ENCODE measurements at regions not wholly inside any gene's neighbourhood (a gene's known extent, or its start where the extent isn't known, plus 50 kb on each side); places are given as distances from the start of the nearest gene placed in this dataset.
A peak's percentile ranks its signal among the peaks of the same experiment; 100 is the strongest.
"Not testable (repeated sequence)": the region's sequence is repeated elsewhere in the genome, so short reads cannot be mapped to it uniquely, and the experiment has no call there.

DNA sequence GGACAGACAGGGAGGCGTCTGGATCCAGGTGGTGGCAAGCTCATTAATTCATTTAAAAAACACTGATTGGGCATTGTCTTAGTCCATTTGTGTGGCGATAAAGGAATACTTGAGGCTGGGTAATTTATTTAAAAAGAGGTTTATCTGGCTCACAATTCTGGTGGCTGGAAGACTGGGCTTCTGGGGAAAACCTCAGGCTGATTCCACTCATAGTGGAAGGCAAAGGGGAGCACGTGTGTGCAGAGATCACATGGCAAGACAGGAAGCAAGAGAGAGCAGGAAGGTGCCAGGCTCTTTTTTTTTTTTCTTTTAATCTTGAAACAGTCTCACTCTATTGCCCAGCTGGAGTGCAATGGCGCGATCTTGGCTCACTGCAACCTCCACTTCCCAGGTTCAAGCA is 100.2 kb upstream of the METTL14 start:
- DNase-seq (ENCODE audit: low read depth): no peak
- TF ChIP-seq MAX (IDR thresholded peaks at IDR 0.05; ENCODE audit: low read depth, low read length): peak; percentile 23; the same call in 1 of the 2 replicates
- TF ChIP-seq MYC (IDR thresholded peaks at IDR 0.05; ENCODE audit: low read depth, low read length): no peak
- H3K4me3 ChIP-seq (ENCODE audit: low read depth, low read length): no peak overlapping the region

DNA sequence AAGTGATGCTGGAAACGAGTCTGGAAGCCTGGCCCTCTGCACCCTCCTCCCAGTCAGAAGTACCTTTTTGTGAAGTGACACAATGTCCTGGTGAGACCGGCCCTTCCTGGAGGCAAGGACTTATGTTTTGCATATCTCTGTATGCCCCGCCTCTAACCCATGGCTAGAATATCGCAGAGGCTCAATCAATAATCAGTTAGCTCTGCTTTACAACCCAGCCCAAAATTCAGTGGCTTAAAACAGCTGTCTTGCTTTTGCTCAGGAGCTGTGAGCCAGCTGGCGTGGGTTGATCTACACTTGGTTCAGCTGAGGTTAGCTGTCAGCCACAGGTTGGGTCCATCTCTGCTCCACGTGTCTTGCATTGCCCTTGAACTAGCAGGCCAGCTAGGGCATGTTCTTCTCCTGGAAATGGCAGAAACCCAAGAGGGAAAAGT is 98.8 kb upstream of the METTL14 start:
- DNase-seq (ENCODE audit: low read depth): peak; percentile 51
- no peak overlapping the region for H3K4me3 ChIP-seq (ENCODE audit: low read depth, low read length)
- TF ChIP-seq MYC (IDR thresholded peaks at IDR 0.05; ENCODE audit: low read depth, low read length) (no peak), MAX (IDR thresholded peaks at IDR 0.05; ENCODE audit: low read depth, low read length) (peak; percentile 41; the same call in 1 of the 2 replicates)

- TF ChIP-seq MYC (IDR thresholded peaks at IDR 0.05; ENCODE audit: low read depth, low read length) (no peak), MAX (IDR thresholded peaks at IDR 0.05; ENCODE audit: low read depth, low read length) (no peak), CTCF (IDR thresholded peaks at IDR 0.05; ENCODE audit: low read depth, low read length) (no peak), POLR2A (IDR thresholded peaks at IDR 0.05; ENCODE audit: extremely low read depth, insufficient read length) (no peak)
- peak; percentile 67 for DNase-seq (ENCODE audit: low read depth)
- H3K4me3 ChIP-seq (ENCODE audit: low read depth, low read length): no peak overlapping the region
Observed at GRCh38 chr4:118587116-118587831, 97.9 kb upstream of the METTL14 start.

DNA sequence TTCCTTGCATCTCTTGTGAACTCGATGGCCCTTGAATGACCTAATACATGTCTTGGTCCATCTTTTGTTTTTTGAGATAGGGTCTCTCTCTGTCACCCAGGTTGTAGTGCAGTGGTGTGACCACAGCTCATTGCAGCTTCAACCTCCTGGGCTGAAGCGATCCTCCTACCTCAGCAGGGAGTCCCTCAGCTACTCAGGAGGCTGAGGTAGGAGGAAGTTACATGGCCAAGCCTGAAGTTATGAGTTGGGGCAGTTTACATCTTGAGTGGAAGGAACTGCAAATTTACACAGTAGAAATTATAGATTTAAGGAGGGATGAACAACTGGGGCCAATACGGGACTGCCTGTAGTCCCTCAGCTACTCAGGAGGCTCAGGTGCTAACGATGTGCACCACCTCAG is 97.2 kb upstream of the METTL14 start:
- TF ChIP-seq CTCF (IDR thresholded peaks at IDR 0.05; ENCODE audit: low read depth, low read length): no peak
- TF ChIP-seq MAX (IDR thresholded peaks at IDR 0.05; ENCODE audit: low read depth, low read length): no peak
- TF ChIP-seq MYC (IDR thresholded peaks at IDR 0.05; ENCODE audit: low read depth, low read length): no peak
- TF ChIP-seq POLR2A (IDR thresholded peaks at IDR 0.05; ENCODE audit: extremely low read depth, insufficient read length): no peak
- H3K4me3 ChIP-seq (ENCODE audit: low read depth, low read length): no peak overlapping the region
- peak; percentile 86 for DNase-seq (ENCODE audit: low read depth)

GRCh38 chr4:118589471-118590055 is 95.6 kb upstream of the METTL14 start:
- H3K4me3 ChIP-seq (ENCODE audit: low read depth, low read length): no peak overlapping the region
- TF ChIP-seq POLR2A (IDR thresholded peaks at IDR 0.05; ENCODE audit: extremely low read depth, insufficient read length) (no peak), MAX (IDR thresholded peaks at IDR 0.05; ENCODE audit: low read depth, low read length) (no peak), MYC (IDR thresholded peaks at IDR 0.05; ENCODE audit: low read depth, low read length) (no peak), CTCF (IDR thresholded peaks at IDR 0.05; ENCODE audit: low read depth, low read length) (no peak)
- peak; percentile 58 for DNase-seq (ENCODE audit: low read depth)

GRCh38 chr4:118591339-118592046 is 93.7 kb upstream of the METTL14 start:
- TF ChIP-seq POLR2A (IDR thresholded peaks at IDR 0.05; ENCODE audit: extremely low read depth, insufficient read length): peak; percentile 43
- TF ChIP-seq MYC (IDR thresholded peaks at IDR 0.05; ENCODE audit: low read depth, low read length): 0 out of 2 replicates have a peak, but pooled peaks have one; percentile 13
- peak overlapping the region; percentile 75 for H3K4me3 ChIP-seq (ENCODE audit: low read depth, low read length)
- peak; percentile 96 for DNase-seq (ENCODE audit: low read depth)

DNA sequence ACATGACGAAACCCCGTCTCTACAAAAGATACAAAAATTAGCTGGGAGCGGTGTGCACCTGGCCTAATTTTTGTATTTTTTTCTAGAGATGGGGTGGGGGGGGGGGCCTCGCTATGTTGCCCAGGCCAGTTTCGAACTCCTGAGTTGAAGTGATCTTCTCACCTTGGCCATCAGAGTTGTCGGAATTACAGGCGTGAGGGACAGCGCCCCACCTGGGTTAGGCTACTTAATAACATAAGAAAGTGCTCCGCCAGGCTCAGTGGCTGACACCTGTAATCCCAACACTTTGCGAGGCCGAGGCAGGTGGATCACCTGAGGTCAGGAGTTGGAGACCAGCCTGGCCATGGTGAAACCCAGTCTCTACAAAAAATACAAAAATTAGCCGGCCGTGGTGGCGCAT is 92.9 kb upstream of the METTL14 start:
- DNase-seq (ENCODE audit: low read depth): not testable (repeated sequence)
- peak overlapping the region; percentile 75 for H3K4me3 ChIP-seq (ENCODE audit: low read depth, low read length)
